ENCODE measurements at regions not wholly inside any gene's neighbourhood (a gene's known extent, or its start where the extent isn't known, plus 50 kb on each side); places are given as distances from the start of the nearest gene placed in this dataset.

GRCh38 chr6:166058064-166058739, 109.4 kb downstream of the TBXT start:
- H3K9me2 ChIP-seq (ENCODE audit: insufficient read depth), result no peaks in the 10 kb centered on the region
- peaks cover 16% of the 10 kb centered on the region for H3F3A ChIP-seq (ENCODE audit: insufficient read depth)
- no peaks in the 10 kb centered on the region for H3K9me3 ChIP-seq (ENCODE audit: low read depth)
- H3K4me3 ChIP-seq, result no peak overlapping the region
- H3K27me3 ChIP-seq (replicated peaks; ENCODE audit: insufficient read depth), result peaks cover under 1% of the 10 kb centered on the region; the same call in 1 of the 2 replicates
- no peak overlapping the region for H3K27ac ChIP-seq
- DNase-seq, result peak; percentile 73
- H2AFZ ChIP-seq, result no peak overlapping the region
- H4K20me1 ChIP-seq (ENCODE audit: insufficient read depth), result no peaks in the 10 kb centered on the region
- H3K4me2 ChIP-seq (ENCODE audit: unreplicated experiment), result peak overlapping the region; percentile 35
- WGBS, 2 experiments (ENCODE audit: low coverage in 1 of 2, low lambda C conversion rate in 2 of 2, missing lambda C conversion rate in 2 of 2), result 12 to 13% methylated on average over 10 of the region's 10 CpGs
- in situ Hi-C loops (cut with MboI), result no loop called here
- no peak overlapping the region for H3K9ac ChIP-seq
- TF ChIP-seq EZH2 (IDR thresholded peaks at IDR 0.05; ENCODE audit: insufficient read depth, poor library complexity, severe bottlenecking) (no peak), EZH2phosphoT487 (IDR thresholded peaks at IDR 0.05; ENCODE audit: insufficient read depth, low read depth) (no peak)
- peaks cover 20% of the 10 kb centered on the region for H3K4me1 ChIP-seq (ENCODE audit: insufficient read depth)
- no peaks in the 10 kb centered on the region for H3K79me2 ChIP-seq (ENCODE audit: insufficient read depth)
- H3K36me3 ChIP-seq (ENCODE audit: low read depth), result no peaks in the 10 kb centered on the region

- H3K27ac ChIP-seq, result no peak overlapping the region
- no peaks in the 10 kb centered on the region; the same call in 1 of the 2 replicates for H3K27me3 ChIP-seq (replicated peaks; ENCODE audit: insufficient read depth)
- H3K9ac ChIP-seq, result no peak overlapping the region
- peaks cover 20% of the 10 kb centered on the region for H3K4me1 ChIP-seq (ENCODE audit: insufficient read depth)
- no peak overlapping the region for H2AFZ ChIP-seq
- no peak overlapping the region for H3K4me3 ChIP-seq
- no peaks in the 10 kb centered on the region for H3K9me3 ChIP-seq (ENCODE audit: low read depth)
- no peaks in the 10 kb centered on the region for H3K79me2 ChIP-seq (ENCODE audit: insufficient read depth)
- peak overlapping the region; percentile 35 for H3K4me2 ChIP-seq (ENCODE audit: unreplicated experiment)
- TF ChIP-seq EZH2 (IDR thresholded peaks at IDR 0.05; ENCODE audit: insufficient read depth, poor library complexity, severe bottlenecking), result no peak
- TF ChIP-seq EZH2phosphoT487 (IDR thresholded peaks at IDR 0.05; ENCODE audit: insufficient read depth, low read depth), result no peak
- H4K20me1 ChIP-seq (ENCODE audit: insufficient read depth), result no peaks in the 10 kb centered on the region
- DNase-seq, result no peak
- in situ Hi-C loops (cut with MboI), result no loop called here
- whole genome bisulfite sequencing, 2 experiments (ENCODE audit: low coverage in 1 of 2, low lambda C conversion rate in 2 of 2, missing lambda C conversion rate in 2 of 2), result 38% methylated on average over 2 of the region's 2 CpGs
- no peaks in the 10 kb centered on the region for H3K36me3 ChIP-seq (ENCODE audit: low read depth)
- H3F3A ChIP-seq (ENCODE audit: insufficient read depth), result peaks cover 16% of the 10 kb centered on the region
- no peaks in the 10 kb centered on the region for H3K9me2 ChIP-seq (ENCODE audit: insufficient read depth)
These were observed 110.2 kb downstream of the TBXT start for GRCh38 chr6:166057431-166057830.

GRCh38 chr6:166056637-166057036, 111.0 kb downstream of the TBXT start:
- H3K9me2 ChIP-seq (ENCODE audit: insufficient read depth), result no peaks in the 10 kb centered on the region
- peaks cover 20% of the 10 kb centered on the region for H3K4me1 ChIP-seq (ENCODE audit: insufficient read depth)
- no peaks in the 10 kb centered on the region for H3K9me3 ChIP-seq (ENCODE audit: low read depth)
- DNase-seq, result peak; percentile 85
- in situ Hi-C loops (cut with MboI), result no loop called here
- no peak overlapping the region for H2AFZ ChIP-seq
- no peaks in the 10 kb centered on the region; the same call in 1 of the 2 replicates for H3K27me3 ChIP-seq (replicated peaks; ENCODE audit: insufficient read depth)
- no peak overlapping the region for H3K4me3 ChIP-seq
- no peak overlapping the region for H3K27ac ChIP-seq
- no peak overlapping the region for H3K4me2 ChIP-seq (ENCODE audit: unreplicated experiment)
- no peaks in the 10 kb centered on the region for H3K36me3 ChIP-seq (ENCODE audit: low read depth)
- no peaks in the 10 kb centered on the region for H4K20me1 ChIP-seq (ENCODE audit: insufficient read depth)
- H3K79me2 ChIP-seq (ENCODE audit: insufficient read depth), result no peaks in the 10 kb centered on the region
- no peak overlapping the region for H3K9ac ChIP-seq
- peaks cover 16% of the 10 kb centered on the region for H3F3A ChIP-seq (ENCODE audit: insufficient read depth)
- 13 to 16% methylated on average over 4 of the region's 4 CpGs for WGBS, 2 experiments (ENCODE audit: low coverage in 1 of 2, low lambda C conversion rate in 2 of 2, missing lambda C conversion rate in 2 of 2)
- TF ChIP-seq EZH2phosphoT487 (IDR thresholded peaks at IDR 0.05; ENCODE audit: insufficient read depth, low read depth) (no peak), EZH2 (IDR thresholded peaks at IDR 0.05; ENCODE audit: insufficient read depth, poor library complexity, severe bottlenecking) (no peak)

- Histone ChIP-seq H3K9ac (no peak overlapping the region), H3K27ac (no peak overlapping the region), H3K79me2 (ENCODE audit: insufficient read depth) (no peaks in the 10 kb centered on the region), H3K9me3 (ENCODE audit: low read depth) (no peaks in the 10 kb centered on the region), H3K4me3 (no peak overlapping the region), H3F3A (ENCODE audit: insufficient read depth) (peaks cover 16% of the 10 kb centered on the region), H4K20me1 (ENCODE audit: insufficient read depth) (no peaks in the 10 kb centered on the region), H3K4me2 (ENCODE audit: unreplicated experiment) (no peak overlapping the region), H2AFZ (no peak overlapping the region), H3K9me2 (ENCODE audit: insufficient read depth) (no peaks in the 10 kb centered on the region), H3K36me3 (ENCODE audit: low read depth) (no peaks in the 10 kb centered on the region), H3K4me1 (ENCODE audit: insufficient read depth) (peaks cover 20% of the 10 kb centered on the region), H3K27me3 (replicated peaks; ENCODE audit: insufficient read depth) (no peaks in the 10 kb centered on the region; the same call in 1 of the 2 replicates)
- DNase-seq, result no peak
- WGBS, 2 experiments (ENCODE audit: low coverage in 1 of 2, low lambda C conversion rate in 2 of 2, missing lambda C conversion rate in 2 of 2), result 61 to 62% methylated on average over 5 of the region's 5 CpGs
- TF ChIP-seq EZH2phosphoT487 (IDR thresholded peaks at IDR 0.05; ENCODE audit: insufficient read depth, low read depth) (no peak), EZH2 (IDR thresholded peaks at IDR 0.05; ENCODE audit: insufficient read depth, poor library complexity, severe bottlenecking) (no peak)
- in situ Hi-C loops (cut with MboI), result no loop called here
These were observed 111.8 kb downstream of the TBXT start for GRCh38 chr6:166055801-166056200.
